Hepatocyte (in vitro differentiated cells): ENCODE measurements at regions not wholly inside any gene's neighbourhood (a gene's known extent, or its start where the extent isn't known, plus 50 kb on each side); places are given as distances from the start of the nearest gene placed in this dataset.

Experiments used
- EZH2 ChIP-seq: fragments of 200-600 bp; sonication (generic); IDR thresholded peaks from 2 replicates; pipeline ENCODE4 v1.6.1; 2016; ENCODE audit warnings: antibody characterized with exemption, mild to moderate bottlenecking, borderline replicate concordance
- EZH2phosphoT487 ChIP-seq: fragments of 200-600 bp; sonication (generic); IDR thresholded peaks from one replicate; pipeline ENCODE4 v1.6.1; 2018; ENCODE audit warnings: antibody characterized with exemption, mild to moderate bottlenecking, low read depth, moderate library complexity; ENCODE audit not compliant: unreplicated experiment, severe bottlenecking
- TF ChIP-seq, protein P1 (sequence below): fragments of 200-600 bp; sonication (generic); IDR thresholded peaks from 2 replicates; pipeline ENCODE4 v1.5.1; 2016; ENCODE audit warnings: antibody characterized with exemption, mild to moderate bottlenecking; ENCODE audit not compliant: poor library complexity

DNA sequence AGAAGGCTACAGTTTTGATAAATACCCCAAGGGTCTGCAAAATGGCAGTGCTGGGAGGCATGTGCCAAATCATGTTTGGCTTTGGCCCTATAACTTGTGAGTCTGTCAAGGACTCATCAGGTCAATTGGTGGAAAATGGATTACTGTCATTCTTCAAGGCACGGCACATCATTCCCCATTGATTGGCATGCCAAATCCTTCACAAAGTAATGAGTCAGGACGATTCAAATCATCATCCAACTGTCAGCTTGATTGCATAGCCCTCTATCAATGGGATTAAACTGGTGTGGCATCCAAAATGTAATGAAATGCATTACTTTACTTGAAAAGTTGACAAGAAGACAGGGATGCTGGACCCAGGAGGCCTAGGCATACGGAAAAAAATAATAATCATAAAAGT, 441.6 kb upstream of the PIK3C3 start:
- TF ChIP-seq, protein P1, sequence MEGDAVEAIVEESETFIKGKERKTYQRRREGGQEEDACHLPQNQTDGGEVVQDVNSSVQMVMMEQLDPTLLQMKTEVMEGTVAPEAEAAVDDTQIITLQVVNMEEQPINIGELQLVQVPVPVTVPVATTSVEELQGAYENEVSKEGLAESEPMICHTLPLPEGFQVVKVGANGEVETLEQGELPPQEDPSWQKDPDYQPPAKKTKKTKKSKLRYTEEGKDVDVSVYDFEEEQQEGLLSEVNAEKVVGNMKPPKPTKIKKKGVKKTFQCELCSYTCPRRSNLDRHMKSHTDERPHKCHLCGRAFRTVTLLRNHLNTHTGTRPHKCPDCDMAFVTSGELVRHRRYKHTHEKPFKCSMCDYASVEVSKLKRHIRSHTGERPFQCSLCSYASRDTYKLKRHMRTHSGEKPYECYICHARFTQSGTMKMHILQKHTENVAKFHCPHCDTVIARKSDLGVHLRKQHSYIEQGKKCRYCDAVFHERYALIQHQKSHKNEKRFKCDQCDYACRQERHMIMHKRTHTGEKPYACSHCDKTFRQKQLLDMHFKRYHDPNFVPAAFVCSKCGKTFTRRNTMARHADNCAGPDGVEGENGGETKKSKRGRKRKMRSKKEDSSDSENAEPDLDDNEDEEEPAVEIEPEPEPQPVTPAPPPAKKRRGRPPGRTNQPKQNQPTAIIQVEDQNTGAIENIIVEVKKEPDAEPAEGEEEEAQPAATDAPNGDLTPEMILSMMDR, result no peak
- TF ChIP-seq EZH2phosphoT487 (no peak), EZH2 (no peak)
